HCT116 (cell line): ENCODE measurements at regions not wholly inside any gene's neighbourhood (a gene's known extent, or its start where the extent isn't known, plus 50 kb on each side); places are given as distances from the start of the nearest gene placed in this dataset.

Experiments used
- ATAC-seq: fragments of 200-7000 bp; cut with Tn5 transposase; 2 replicates; pipeline ENCODE4 v1.9.1; 2020; ENCODE audit warnings: mild to moderate bottlenecking, moderate library complexity
- BruUV-seq: library from RNA; stranded (reverse); fragments of 400-500 nt; replicated peaks from 2 replicates; lab custom pipeline; 2021; lab: Mats Ljungman, UMichigan
- CTCF ChIA-PET: fragments of 300-600 bp; sonication (Branson Sonifier 250); formaldehyde crosslinking; loops from one replicate; lab custom pipeline; 2021; ENCODE audit warnings: antibody characterized with exemption; lab: Charles Lee
- POLR2A ChIA-PET: fragments of 300-600, 350-600 bp; sonication (Branson Sonifier 250); formaldehyde crosslinking; loops from one replicate; lab custom pipeline; 2021; ENCODE audit warnings: antibody characterized with exemption; lab: Charles Lee
- RAD21 ChIA-PET, 2 experiments: fragments of 300-600 bp; sonication (Branson Sonifier 250); formaldehyde crosslinking; loops; one replicate each; lab custom pipeline; 2023; ENCODE audit warnings: low total read pairs in 2 of 2; ENCODE audit not compliant: uncharacterized antibody in 2 of 2, unreplicated experiment in 2 of 2, low non-redundant PET in 1 of 2; lab: Charles Lee
- DNase-seq: peaks from one replicate; pipeline ENCODE4 v3.0.0-alpha.2; 2010; ENCODE audit warnings: low read depth, low spot score
- H2AFZ ChIP-seq: fragments of 200-600 bp; shearing (Covaris generic), sonication (generic); 2 replicates; pipeline ENCODE4 v1.6.1; 2017; ENCODE audit warnings: low read depth, mixed run types, mixed read lengths, antibody characterized with exemption, low read length; ENCODE audit not compliant: poor library complexity, severe bottlenecking
- H3K27ac ChIP-seq: 2 replicates; pipeline ENCODE4 v1.5.1; 2012; ENCODE audit warnings: low read depth, low read length
- H3K27me3 ChIP-seq: fragments of 200-600 bp; sonication (generic); 2 replicates; pipeline ENCODE4 v1.6.1; 2016; ENCODE audit warnings: mixed run types, low read length, mixed read lengths; ENCODE audit not compliant: insufficient read depth
- H3K36me3 ChIP-seq, 2 experiments: fragments of 200-500 bp in 1 of 2; fragments of 200-600 bp in 1 of 2; sonication (Bioruptor generic) in 1 of 2; sonication (generic) in 1 of 2; 2 replicates each; pipeline versions ENCODE4 v1.5.1 to v1.6.1; 2014 to 2016; ENCODE audit warnings: low read length in 2 of 2, inconsistent platforms in 1 of 2, mixed read lengths in 1 of 2, mixed run types in 1 of 2; ENCODE audit not compliant: insufficient read depth in 2 of 2, control insufficient read depth in 1 of 2
- H3K4me1 ChIP-seq, 2 experiments: fragments of 200-600 bp in 1 of 2; sonication (generic) in 1 of 2; 2 replicates each; pipeline versions ENCODE4 v1.5.1 to v1.6.1; 2012 to 2017; ENCODE audit warnings: low read length in 2 of 2, inconsistent platforms in 1 of 2, mild to moderate bottlenecking in 1 of 2, mixed read lengths in 1 of 2, mixed run types in 1 of 2, moderate library complexity in 1 of 2; ENCODE audit not compliant: insufficient read depth in 2 of 2, control insufficient read depth in 1 of 2
- H3K4me2 ChIP-seq: fragments of 200-600 bp; sonication (generic); 2 replicates; pipeline ENCODE4 v1.6.1; 2017; ENCODE audit warnings: mixed run types, low read length, mixed read lengths
- H3K4me3 ChIP-seq, 2 experiments: fragments of 200-600 bp in 1 of 2; sonication (generic) in 1 of 2; replicated peaks in 1 of 2; 2 replicates each; pipeline ENCODE4 v1.5.1; 2011 to 2016; ENCODE audit warnings: low read length in 2 of 2, control low read depth in 1 of 2, low read depth in 1 of 2, mild to moderate bottlenecking in 1 of 2, mixed read lengths in 1 of 2, mixed run types in 1 of 2
- H3K79me2 ChIP-seq: fragments of 200-600 bp; sonication (generic); 2 replicates; pipeline ENCODE4 v1.6.1; 2017; ENCODE audit warnings: mild to moderate bottlenecking, mixed run types, low read length, moderate library complexity, mixed read lengths; ENCODE audit not compliant: insufficient read depth
- H3K9ac ChIP-seq: fragments of 200-600 bp; sonication (generic); 2 replicates; pipeline ENCODE4 v1.6.1; 2016; ENCODE audit warnings: low read length, mixed read lengths
- H3K9me2 ChIP-seq: fragments of 200-600 bp; sonication (generic), shearing (Covaris generic); 2 replicates; pipeline ENCODE4 v1.6.1; 2017; ENCODE audit warnings: mixed run types, mild to moderate bottlenecking, moderate library complexity; ENCODE audit not compliant: insufficient read depth
- H3K9me3 ChIP-seq, 2 experiments: fragments of 200-500 bp in 1 of 2; fragments of 200-600 bp in 1 of 2; sonication (Bioruptor generic) in 1 of 2; sonication (generic) in 1 of 2; 2 replicates each; pipeline ENCODE4 v1.6.1; 2014 to 2017; ENCODE audit warnings: low read length in 2 of 2, mixed read lengths in 2 of 2, inconsistent platforms in 1 of 2, low read depth in 1 of 2, mild to moderate bottlenecking in 1 of 2, mixed run types in 1 of 2, moderate library complexity in 1 of 2; ENCODE audit not compliant: control insufficient read depth in 1 of 2, insufficient read depth in 1 of 2
- H4K20me1 ChIP-seq: fragments of 200-600 bp; sonication (generic), shearing (Covaris generic); 2 replicates; pipeline ENCODE4 v1.6.1; 2017; ENCODE audit warnings: mixed run types, mild to moderate bottlenecking, moderate library complexity; ENCODE audit not compliant: insufficient read depth
- CEBPB ChIP-seq: IDR thresholded peaks from 2 replicates; pipeline ENCODE4 v1.6.1; 2012; ENCODE audit warnings: low read depth
- ELF1 ChIP-seq: IDR thresholded peaks from 2 replicates; pipeline ENCODE4 v1.6.1; 2012; ENCODE audit warnings: low read depth, borderline replicate concordance
- EZH2phosphoT487 ChIP-seq: fragments of 200-600 bp; IDR thresholded peaks from 2 replicates; pipeline ENCODE4 v1.6.1; 2018; ENCODE audit warnings: antibody characterized with exemption, borderline replicate concordance
- JUND ChIP-seq: IDR thresholded peaks from 2 replicates; pipeline ENCODE4 v1.6.1; 2012
- SP1 ChIP-seq: IDR thresholded peaks from 2 replicates; pipeline ENCODE4 v1.6.1; 2012; ENCODE audit warnings: low read depth
- SRF ChIP-seq: IDR thresholded peaks from 2 replicates; pipeline ENCODE4 v1.6.1; 2012; ENCODE audit warnings: low read depth
- YY1 ChIP-seq: IDR thresholded peaks from 2 replicates; pipeline ENCODE4 v1.6.1; 2011; ENCODE audit warnings: low read length, low read depth, moderate library complexity, mild to moderate bottlenecking; ENCODE audit not compliant: insufficient replicate concordance; ENCODE audit errors: extremely low read depth
- ZNF274 ChIP-seq: fragments of 200-500 bp; sonication (Bioruptor generic); IDR thresholded peaks from 2 replicates; pipeline ENCODE4 v1.6.1; 2014; ENCODE audit warnings: mild to moderate bottlenecking, low read depth, low read length, inconsistent platforms
- intact Hi-C: fragments of 100-400 bp; cut with micrococcal nuclease; formaldehyde crosslinking; loops from 2 replicates; pipeline ENCODE4 v1.10.0; 2022
- TF ChIP-seq, protein P1 (sequence below): IDR thresholded peaks from 2 replicates; pipeline ENCODE4 v1.6.1; 2012
- TF ChIP-seq, protein P2 (sequence below): IDR thresholded peaks from 2 replicates; pipeline ENCODE4 v1.6.1; 2012
- TF ChIP-seq, protein P3 (sequence below), 3 experiments: fragments of 200-600 bp in 1 of 3; sonication (generic) in 1 of 3; IDR thresholded peaks in 2 of 3; conservative IDR thresholded peaks in 1 of 3; 2 replicates each; pipeline ENCODE4 v1.5.1; 2012 to 2017; ENCODE audit warnings: low read depth in 2 of 3, low read length in 2 of 3, antibody characterized with exemption in 1 of 3, borderline replicate concordance in 1 of 3, control low read depth in 1 of 3, mild to moderate bottlenecking in 1 of 3, mixed read lengths in 1 of 3, mixed run types in 1 of 3, moderate library complexity in 1 of 3; ENCODE audit not compliant: insufficient read depth in 1 of 3

DNA sequence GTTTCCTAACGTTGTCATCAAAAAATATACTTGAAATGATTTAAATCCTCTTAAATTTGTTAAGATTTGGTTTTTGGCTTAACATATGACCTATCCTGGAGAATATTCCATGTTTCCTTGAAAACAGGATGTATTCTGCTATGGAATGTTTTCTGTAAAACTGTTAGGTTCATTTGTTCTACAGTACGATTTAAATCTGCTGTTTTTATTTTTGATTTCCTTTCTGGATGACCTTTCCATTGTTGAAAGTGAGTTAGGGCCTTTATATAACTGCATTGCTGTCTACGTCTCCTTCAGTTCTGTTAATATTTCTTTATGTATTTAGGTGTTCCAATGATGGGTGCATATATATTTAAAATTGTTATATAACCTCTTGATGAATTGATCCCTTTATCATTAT is 465.3 kb upstream of the ALCAM start:
- H3K36me3 ChIP-seq: no peaks in the 10 kb centered on the region
- TF ChIP-seq, protein P1, sequence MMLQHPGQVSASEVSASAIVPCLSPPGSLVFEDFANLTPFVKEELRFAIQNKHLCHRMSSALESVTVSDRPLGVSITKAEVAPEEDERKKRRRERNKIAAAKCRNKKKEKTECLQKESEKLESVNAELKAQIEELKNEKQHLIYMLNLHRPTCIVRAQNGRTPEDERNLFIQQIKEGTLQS: no peak
- TF ChIP-seq ZNF274 (no peak), SP1 (no peak), EZH2phosphoT487 (no peak), JUND (no peak), ELF1 (no peak), CEBPB (no peak), SRF (no peak), YY1 (no peak)
- TF ChIP-seq, protein P2, sequence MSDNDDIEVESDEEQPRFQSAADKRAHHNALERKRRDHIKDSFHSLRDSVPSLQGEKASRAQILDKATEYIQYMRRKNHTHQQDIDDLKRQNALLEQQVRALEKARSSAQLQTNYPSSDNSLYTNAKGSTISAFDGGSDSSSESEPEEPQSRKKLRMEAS: no peak
- TF ChIP-seq, protein P3, sequence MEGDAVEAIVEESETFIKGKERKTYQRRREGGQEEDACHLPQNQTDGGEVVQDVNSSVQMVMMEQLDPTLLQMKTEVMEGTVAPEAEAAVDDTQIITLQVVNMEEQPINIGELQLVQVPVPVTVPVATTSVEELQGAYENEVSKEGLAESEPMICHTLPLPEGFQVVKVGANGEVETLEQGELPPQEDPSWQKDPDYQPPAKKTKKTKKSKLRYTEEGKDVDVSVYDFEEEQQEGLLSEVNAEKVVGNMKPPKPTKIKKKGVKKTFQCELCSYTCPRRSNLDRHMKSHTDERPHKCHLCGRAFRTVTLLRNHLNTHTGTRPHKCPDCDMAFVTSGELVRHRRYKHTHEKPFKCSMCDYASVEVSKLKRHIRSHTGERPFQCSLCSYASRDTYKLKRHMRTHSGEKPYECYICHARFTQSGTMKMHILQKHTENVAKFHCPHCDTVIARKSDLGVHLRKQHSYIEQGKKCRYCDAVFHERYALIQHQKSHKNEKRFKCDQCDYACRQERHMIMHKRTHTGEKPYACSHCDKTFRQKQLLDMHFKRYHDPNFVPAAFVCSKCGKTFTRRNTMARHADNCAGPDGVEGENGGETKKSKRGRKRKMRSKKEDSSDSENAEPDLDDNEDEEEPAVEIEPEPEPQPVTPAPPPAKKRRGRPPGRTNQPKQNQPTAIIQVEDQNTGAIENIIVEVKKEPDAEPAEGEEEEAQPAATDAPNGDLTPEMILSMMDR (IDR thresholded peaks at IDR 0.05 in 2 of 3, conservative IDR thresholded peaks at IDR 0.05 in 1 of 3; ENCODE audit: borderline replicate concordance in 1 of 3, insufficient read depth in 1 of 3, low read depth in 2 of 3, low read length in 2 of 3): no peak
- TF ChIP-seq, all 23 proteins: peak for 0
- BruUV-seq: no TSS peak
- no peaks in the 10 kb centered on the region for H3K4me1 ChIP-seq
- H3K27me3 ChIP-seq: no peaks in the 10 kb centered on the region
- intact Hi-C loops: no loop called here
- H3K79me2 ChIP-seq: no peaks in the 10 kb centered on the region
- H3K4me2 ChIP-seq: no peak overlapping the region
- no peaks in the 10 kb centered on the region for H3K9me3 ChIP-seq
- no peaks in the 10 kb centered on the region; the same call in 1 of the 2 replicates for H3K9me2 ChIP-seq
- H4K20me1 ChIP-seq: no peaks in the 10 kb centered on the region
- H3K9ac ChIP-seq: no peak overlapping the region
- no peak overlapping the region for H3K27ac ChIP-seq
- CTCF ChIA-PET: no interaction called here
- RAD21 ChIA-PET: no interaction called here
- DNase-seq (no peak), ATAC-seq (no peak)
- no peak overlapping the region for H2AFZ ChIP-seq
- no peak overlapping the region for H3K4me3 ChIP-seq
- POLR2A ChIA-PET: no interaction called here
